ENCODE measurements at regions not wholly inside any gene's neighbourhood (a gene's known extent, or its start where the extent isn't known, plus 50 kb on each side); places are given as distances from the start of the nearest gene placed in this dataset.

DNA sequence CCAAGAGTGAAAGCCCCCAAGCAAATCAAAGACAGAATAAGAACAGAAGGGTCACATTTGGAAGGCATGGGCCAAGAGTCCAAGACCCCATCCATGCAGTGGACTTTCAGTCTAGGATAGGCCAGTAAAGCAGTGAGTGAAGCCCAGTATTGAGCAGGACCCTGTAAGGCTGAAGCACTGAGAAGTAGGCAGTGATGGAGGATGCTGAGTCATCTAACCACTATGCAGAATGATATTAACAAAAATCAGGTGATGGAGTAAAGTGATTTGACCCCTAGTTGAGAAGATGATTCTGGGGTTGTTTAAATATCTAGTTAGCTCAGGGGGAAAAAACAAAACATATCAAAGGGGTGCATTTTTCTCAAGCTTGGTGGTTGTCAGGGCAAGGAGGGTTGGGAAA is 308.7 kb upstream of the PLXNA2 start:
- H3K4me3 Mint-ChIP-seq, result no peak overlapping the region
- peaks cover 10% of the 10 kb centered on the region for H3K27me3 Mint-ChIP-seq (ENCODE audit: low read depth)
- H3K9me3 Mint-ChIP-seq, result no peaks in the 10 kb centered on the region
- CTCF ChIA-PET, result no interaction called here
- H3K36me3 Mint-ChIP-seq (ENCODE audit: low read depth), result no peaks in the 10 kb centered on the region
- H3K4me1 Mint-ChIP-seq (ENCODE audit: low read depth), result no peaks in the 10 kb centered on the region
- H3K27ac Mint-ChIP-seq, result no peak overlapping the region
- no peak for DNase-seq
- intact Hi-C loops (cut with micrococcal nuclease), result no loop called here

- Mint-ChIP-seq H3K27me3 (ENCODE audit: low read depth) (peaks cover 8% of the 10 kb centered on the region), H3K4me3 (no peak overlapping the region), H3K4me1 (ENCODE audit: low read depth) (no peaks in the 10 kb centered on the region), H3K9me3 (no peaks in the 10 kb centered on the region), H3K36me3 (ENCODE audit: low read depth) (no peaks in the 10 kb centered on the region), H3K27ac (no peak overlapping the region)
- CTCF ChIA-PET, result interaction anchor here (0.5 kb wide), 1 partner anchor 54 kb away, joined by 3 read pairs; no protein-coding TSS in a partner anchor
- no peak for DNase-seq
- intact Hi-C loops (cut with micrococcal nuclease), result no loop called here
These were observed 312.3 kb upstream of the PLXNA2 start for GRCh38 chr1:208556461-208556860.

- Mint-ChIP-seq H3K36me3 (ENCODE audit: low read depth) (no peaks in the 10 kb centered on the region), H3K27ac (no peak overlapping the region), H3K9me3 (no peaks in the 10 kb centered on the region), H3K27me3 (ENCODE audit: low read depth) (peaks cover 8% of the 10 kb centered on the region), H3K4me1 (ENCODE audit: low read depth) (no peaks in the 10 kb centered on the region), H3K4me3 (no peak overlapping the region)
- CTCF ChIA-PET, result no interaction called here
- intact Hi-C loops (cut with micrococcal nuclease), result no loop called here
- no peak for DNase-seq
These were observed 313.0 kb upstream of the PLXNA2 start for GRCh38 chr1:208557046-208557722.

DNA sequence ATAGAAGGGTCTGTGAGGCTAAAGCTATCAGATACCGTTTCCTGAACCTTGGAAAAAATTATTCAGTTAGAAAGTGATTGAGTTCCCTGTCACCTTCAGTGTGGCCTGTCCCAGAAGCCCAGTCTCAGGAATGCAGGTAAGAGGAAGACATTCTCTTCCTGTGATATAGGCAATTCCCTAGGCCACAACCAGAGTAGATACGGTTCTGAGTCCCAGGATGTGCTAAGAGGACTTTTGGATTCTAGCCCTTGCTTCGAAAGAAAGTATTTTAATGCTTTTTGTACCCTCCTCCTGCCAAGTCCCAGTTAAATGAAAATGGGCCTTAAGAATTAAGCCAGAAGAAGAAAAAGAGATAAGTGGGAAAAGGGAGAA is 313.5 kb upstream of the PLXNA2 start:
- Mint-ChIP-seq H3K9me3 (no peaks in the 10 kb centered on the region), H3K27me3 (ENCODE audit: low read depth) (peaks cover 6% of the 10 kb centered on the region), H3K27ac (no peak overlapping the region), H3K4me3 (no peak overlapping the region), H3K36me3 (ENCODE audit: low read depth) (no peaks in the 10 kb centered on the region), H3K4me1 (ENCODE audit: low read depth) (no peaks in the 10 kb centered on the region)
- intact Hi-C loops (cut with micrococcal nuclease), result no loop called here
- CTCF ChIA-PET, result no interaction called here
- DNase-seq, result no peak

DNA sequence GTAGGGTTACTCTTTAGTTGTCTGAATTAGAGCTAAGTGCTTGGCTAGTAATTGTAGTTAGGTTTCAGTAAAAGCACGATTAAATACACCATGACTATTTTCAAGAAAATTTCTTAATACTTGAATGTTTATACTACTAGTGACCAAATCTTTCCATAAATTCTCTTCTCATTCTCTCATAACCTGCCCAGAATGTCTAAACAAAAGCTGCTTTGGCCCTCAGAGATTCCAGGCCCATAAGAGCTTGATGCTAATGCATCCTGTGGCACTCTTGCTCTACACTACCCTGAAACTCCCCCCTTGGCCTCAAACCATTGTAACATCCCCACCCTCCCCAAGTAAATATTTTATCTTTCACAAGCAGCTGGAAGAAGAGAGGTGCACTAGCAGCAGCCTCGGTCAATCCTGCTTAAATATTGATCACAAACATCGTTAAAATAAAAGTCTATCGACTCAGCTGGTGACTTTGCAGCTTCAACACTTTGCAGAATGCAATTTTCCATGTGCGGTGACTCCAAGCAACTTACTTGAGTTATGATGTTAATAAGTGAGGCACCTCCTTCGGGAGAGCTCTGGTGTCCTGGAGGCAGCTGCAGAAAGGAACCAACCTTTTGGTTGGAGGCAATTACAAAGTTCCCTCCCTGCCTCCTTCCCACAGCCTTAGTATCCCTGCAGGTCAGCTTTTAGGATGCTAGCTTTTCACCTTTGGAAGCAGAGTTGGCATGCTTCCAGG is 315.6 kb upstream of the PLXNA2 start:
- Mint-ChIP-seq H3K4me1 (ENCODE audit: low read depth) (no peaks in the 10 kb centered on the region), H3K9me3 (no peaks in the 10 kb centered on the region)
- intact Hi-C loops (cut with micrococcal nuclease), result no loop called here

GRCh38 chr1:208562151-208562960 is 318.2 kb upstream of the PLXNA2 start:
- intact Hi-C loops (cut with micrococcal nuclease), result no loop called here
- no peaks in the 10 kb centered on the region for H3K4me1 Mint-ChIP-seq (ENCODE audit: low read depth)
- peaks cover 11% of the 10 kb centered on the region for H3K27me3 Mint-ChIP-seq (ENCODE audit: low read depth)
- no peak for DNase-seq
- CTCF ChIA-PET, result no interaction called here
- no peaks in the 10 kb centered on the region for H3K36me3 Mint-ChIP-seq (ENCODE audit: low read depth)
- H3K27ac Mint-ChIP-seq, result no peak overlapping the region
- no peaks in the 10 kb centered on the region for H3K9me3 Mint-ChIP-seq
- H3K4me3 Mint-ChIP-seq, result no peak overlapping the region

More for the DNA sequence above, 315.6 kb upstream of the PLXNA2 start:
- H3K4me3 Mint-ChIP-seq, result no peak overlapping the region
- no peaks in the 10 kb centered on the region for H3K36me3 Mint-ChIP-seq (ENCODE audit: low read depth)
- no peak for DNase-seq
- no peak overlapping the region for H3K27ac Mint-ChIP-seq
- H3K27me3 Mint-ChIP-seq (ENCODE audit: low read depth), result peaks cover 10% of the 10 kb centered on the region
- CTCF ChIA-PET, result no interaction called here

DNA sequence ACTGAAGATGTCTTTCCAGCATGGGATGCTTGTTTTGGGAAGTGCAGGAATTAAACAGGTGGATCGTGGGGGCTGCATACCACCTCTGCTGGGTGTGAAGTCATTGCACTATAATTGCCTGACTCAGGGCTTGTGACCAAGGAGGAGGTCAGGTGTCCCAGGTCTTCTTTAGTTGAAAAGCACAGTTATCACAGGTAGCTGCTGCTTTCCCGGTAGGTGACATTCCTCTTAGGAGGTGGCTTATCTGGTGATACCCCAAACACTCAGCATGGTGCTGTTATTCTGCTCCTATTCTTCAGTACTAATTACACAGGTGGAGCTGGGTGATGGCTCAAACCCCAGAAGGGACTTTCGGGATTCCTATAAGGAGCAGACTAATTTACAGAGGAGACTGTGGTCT is 320.3 kb upstream of the PLXNA2 start:
- no peaks in the 10 kb centered on the region for H3K36me3 Mint-ChIP-seq (ENCODE audit: low read depth)
- H3K4me1 Mint-ChIP-seq (ENCODE audit: low read depth), result no peaks in the 10 kb centered on the region
- intact Hi-C loops (cut with micrococcal nuclease), result no loop called here
- no peak overlapping the region for H3K27ac Mint-ChIP-seq
- DNase-seq, result no peak
- peaks cover 19% of the 10 kb centered on the region for H3K27me3 Mint-ChIP-seq (ENCODE audit: low read depth)
- CTCF ChIA-PET, result no interaction called here
- no peak overlapping the region for H3K4me3 Mint-ChIP-seq
- H3K9me3 Mint-ChIP-seq, result no peaks in the 10 kb centered on the region

DNA sequence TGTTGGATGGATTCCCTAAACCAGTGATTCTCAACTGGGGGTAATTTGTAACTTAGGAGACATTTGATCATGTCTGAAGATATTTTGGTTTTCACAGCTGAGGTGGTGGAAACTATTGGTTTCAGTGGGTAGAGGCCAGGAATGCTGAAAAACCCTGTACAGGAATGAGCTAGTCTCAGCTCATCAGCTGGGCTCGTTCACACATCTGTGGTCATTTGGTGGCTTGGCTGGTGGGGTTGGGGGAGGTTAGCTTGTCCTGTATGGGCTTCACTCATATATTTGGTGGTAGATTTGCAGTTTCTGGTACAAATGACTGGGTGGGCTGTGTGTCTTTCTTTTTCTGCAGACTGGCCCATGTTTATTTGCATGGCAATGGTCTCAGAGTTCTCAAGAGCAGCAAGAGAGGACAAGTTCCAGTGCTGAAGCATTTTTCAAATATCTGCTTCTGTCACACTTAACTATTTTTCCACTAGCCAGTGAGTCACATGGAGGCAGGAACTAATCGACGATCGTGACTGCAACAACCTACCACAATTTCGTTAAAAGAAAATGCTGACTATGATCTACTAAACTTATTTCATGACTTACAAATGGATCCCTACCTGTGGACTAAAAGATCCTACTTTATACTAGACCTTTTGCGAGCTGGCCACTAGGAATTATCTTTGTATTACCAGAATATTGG is 321.7 kb upstream of the PLXNA2 start:
- intact Hi-C loops (cut with micrococcal nuclease), result no loop called here
- no peak for DNase-seq
- CTCF ChIA-PET, result interaction anchor here (0.6 to 1.2 kb wide), 3 partner anchors 9 to 683 kb away, joined by 3 to 4 read pairs (median 4); no protein-coding TSS in a partner anchor

GRCh38 chr1:208569181-208569580 is 325.0 kb upstream of the PLXNA2 start:
- H3K27me3 Mint-ChIP-seq (ENCODE audit: low read depth), result peaks cover 19% of the 10 kb centered on the region
- no peaks in the 10 kb centered on the region for H3K4me1 Mint-ChIP-seq (ENCODE audit: low read depth)
- no peak overlapping the region for H3K4me3 Mint-ChIP-seq
- H3K9me3 Mint-ChIP-seq, result no peaks in the 10 kb centered on the region
- no peak overlapping the region for H3K27ac Mint-ChIP-seq
- no peak for DNase-seq
- H3K36me3 Mint-ChIP-seq (ENCODE audit: low read depth), result no peaks in the 10 kb centered on the region
- CTCF ChIA-PET, result no interaction called here
- intact Hi-C loops (cut with micrococcal nuclease), result no loop called here

More for the DNA sequence above, 321.7 kb upstream of the PLXNA2 start:
- Mint-ChIP-seq H3K4me1 (ENCODE audit: low read depth) (no peaks in the 10 kb centered on the region), H3K27ac (no peak overlapping the region), H3K36me3 (ENCODE audit: low read depth) (no peaks in the 10 kb centered on the region), H3K4me3 (no peak overlapping the region), H3K9me3 (no peaks in the 10 kb centered on the region), H3K27me3 (ENCODE audit: low read depth) (peaks cover 22% of the 10 kb centered on the region)

DNA sequence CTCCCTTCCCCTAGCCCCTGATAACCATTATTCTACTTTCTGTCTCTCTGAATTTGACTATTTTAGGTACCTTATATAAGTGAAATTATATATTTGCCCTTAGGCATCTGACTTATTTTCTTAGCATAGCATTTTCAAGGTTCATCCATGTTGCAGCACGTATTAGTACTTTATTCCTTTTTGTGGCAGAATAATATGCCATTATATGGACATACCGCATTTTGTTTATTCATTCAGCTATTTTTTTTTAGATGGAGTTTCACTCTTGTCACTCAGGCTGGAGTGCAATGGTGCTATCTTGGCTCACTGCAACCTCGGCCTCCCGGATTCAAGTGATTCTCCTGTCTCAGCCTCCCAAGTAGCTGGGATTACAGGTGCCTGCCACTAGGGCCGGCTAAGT is 326.2 kb upstream of the PLXNA2 start:
- H3K4me1 Mint-ChIP-seq (ENCODE audit: low read depth), result no peaks in the 10 kb centered on the region

GRCh38 chr1:208576425-208576824 is 332.2 kb upstream of the PLXNA2 start:
- no peaks in the 10 kb centered on the region for H3K36me3 Mint-ChIP-seq (ENCODE audit: low read depth)
- no peak overlapping the region for H3K27ac Mint-ChIP-seq
- no peak overlapping the region for H3K4me3 Mint-ChIP-seq
- DNase-seq, result no peak
- H3K9me3 Mint-ChIP-seq, result no peaks in the 10 kb centered on the region
- intact Hi-C loops (cut with micrococcal nuclease), result no loop called here
- H3K4me1 Mint-ChIP-seq (ENCODE audit: low read depth), result no peaks in the 10 kb centered on the region
- no peaks in the 10 kb centered on the region for H3K27me3 Mint-ChIP-seq (ENCODE audit: low read depth)
- CTCF ChIA-PET, result interaction anchor here (0.6 kb wide), 1 partner anchor 1673 kb away, joined by 3 read pairs; no protein-coding TSS in a partner anchor

More for the DNA sequence above, 326.2 kb upstream of the PLXNA2 start:
- intact Hi-C loops (cut with micrococcal nuclease), result no loop called here
- H3K27me3 Mint-ChIP-seq (ENCODE audit: low read depth), result peaks cover 11% of the 10 kb centered on the region
- no peaks in the 10 kb centered on the region for H3K9me3 Mint-ChIP-seq
- no peak for DNase-seq
- H3K4me3 Mint-ChIP-seq, result no peak overlapping the region
- CTCF ChIA-PET, result no interaction called here
- no peak overlapping the region for H3K27ac Mint-ChIP-seq
- no peaks in the 10 kb centered on the region for H3K36me3 Mint-ChIP-seq (ENCODE audit: low read depth)

- Mint-ChIP-seq H3K9me3 (no peaks in the 10 kb centered on the region), H3K36me3 (ENCODE audit: low read depth) (no peaks in the 10 kb centered on the region), H3K27ac (no peak overlapping the region), H3K4me3 (no peak overlapping the region), H3K4me1 (ENCODE audit: low read depth) (no peaks in the 10 kb centered on the region), H3K27me3 (ENCODE audit: low read depth) (peaks cover 1% of the 10 kb centered on the region)
- intact Hi-C loops (cut with micrococcal nuclease), result no loop called here
- CTCF ChIA-PET, result no interaction called here
- DNase-seq, result no peak
These were observed 333.3 kb upstream of the PLXNA2 start for GRCh38 chr1:208577381-208577905.

All from activated naive CD4-positive, alpha-beta T cell treated with anti-CD3 and anti-CD28 coated beads for 36 hours (primary cell).